SHP77 (cell line): ENCODE measurements at regions not wholly inside any gene's neighbourhood (a gene's known extent, or its start where the extent isn't known, plus 50 kb on each side); places are given as distances from the start of the nearest gene placed in this dataset.

ENCODE experiments used
- DNase-seq, 2 experiments: peaks; one replicate each; lab custom pipeline; 2025; lab: John Stamatoyannopoulos, UW

GRCh38 chr9:95822583-95823431, 52.7 kb upstream of the ERCC6L2 start:
- no peak for DNase-seq

- DNase-seq, result no peak
Observed at GRCh38 chr9:95822015-95822414, 53.5 kb upstream of the ERCC6L2 start.

DNA sequence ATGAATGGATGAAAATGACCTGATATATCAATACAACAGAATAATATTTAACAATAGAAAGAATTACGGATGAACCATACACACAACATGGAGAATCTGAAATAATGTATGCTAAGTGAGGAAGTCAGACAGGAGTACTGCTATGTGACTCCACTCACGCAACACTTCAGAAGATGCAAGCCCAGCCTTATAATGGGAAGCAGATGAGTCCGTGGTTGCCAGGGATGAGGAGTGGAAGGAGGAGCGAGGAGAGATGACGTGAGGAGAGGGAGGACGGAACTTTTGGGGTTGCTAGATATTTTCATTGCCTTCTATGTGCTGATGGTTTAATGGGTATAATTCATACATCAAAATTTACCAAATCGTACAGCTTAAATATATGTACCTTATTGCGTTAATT, 55.4 kb upstream of the ERCC6L2 start:
- no peak for DNase-seq

GRCh38 chr9:95819636-95820035, 55.9 kb upstream of the ERCC6L2 start:
- no peak for DNase-seq

- DNase-seq, result no peak
Observed at GRCh38 chr9:95817205-95817604, 58.3 kb upstream of the ERCC6L2 start.

- no peak for DNase-seq
Observed at GRCh38 chr9:95816716-95817115, 58.8 kb upstream of the ERCC6L2 start.

DNA sequence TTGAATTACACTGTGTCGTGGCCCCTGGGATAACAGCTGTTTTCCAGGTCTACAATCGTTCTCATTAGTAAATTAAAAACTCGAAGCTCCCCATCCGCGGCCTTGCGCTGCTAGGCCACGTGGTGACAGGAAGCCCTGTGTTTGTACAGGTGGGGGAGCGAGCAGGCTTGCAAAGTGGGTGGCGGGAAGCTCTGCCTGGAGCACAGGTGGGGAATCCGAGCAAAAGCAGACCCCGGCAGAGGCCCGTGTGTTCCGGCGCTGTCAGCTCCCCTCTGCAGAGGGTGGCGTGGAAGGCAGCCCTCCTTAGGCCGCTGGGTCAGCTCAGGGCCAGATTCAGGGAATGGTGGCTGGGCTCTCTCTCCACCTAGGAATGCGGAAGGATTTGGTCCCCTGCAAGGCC, 59.5 kb upstream of the ERCC6L2 start:
- no peak for DNase-seq

- DNase-seq, result no peak
Observed at GRCh38 chr9:95815133-95815532, 60.4 kb upstream of the ERCC6L2 start.

GRCh38 chr9:95813923-95814322, 61.6 kb upstream of the ERCC6L2 start:
- DNase-seq, result no peak

DNA sequence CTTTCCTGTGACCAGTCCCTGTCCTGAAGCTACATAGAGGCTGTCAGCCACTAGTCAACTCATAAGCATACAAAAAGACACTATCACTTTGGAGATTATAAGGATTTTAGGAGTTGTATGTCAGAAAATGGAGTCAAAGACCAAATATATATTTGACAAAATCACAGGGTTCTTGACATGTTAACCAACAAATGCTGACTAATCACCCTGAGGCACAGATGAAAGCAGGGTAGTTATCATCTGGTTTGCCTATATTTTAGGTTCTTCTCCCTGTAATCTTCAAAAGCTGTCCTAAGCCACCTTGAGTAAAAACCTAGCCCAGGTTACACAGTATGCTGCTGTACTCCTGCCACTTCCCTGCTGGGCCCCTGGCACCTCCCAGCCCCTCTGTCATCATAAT, 64.7 kb upstream of the ERCC6L2 start:
- DNase-seq, result no peak

DNA sequence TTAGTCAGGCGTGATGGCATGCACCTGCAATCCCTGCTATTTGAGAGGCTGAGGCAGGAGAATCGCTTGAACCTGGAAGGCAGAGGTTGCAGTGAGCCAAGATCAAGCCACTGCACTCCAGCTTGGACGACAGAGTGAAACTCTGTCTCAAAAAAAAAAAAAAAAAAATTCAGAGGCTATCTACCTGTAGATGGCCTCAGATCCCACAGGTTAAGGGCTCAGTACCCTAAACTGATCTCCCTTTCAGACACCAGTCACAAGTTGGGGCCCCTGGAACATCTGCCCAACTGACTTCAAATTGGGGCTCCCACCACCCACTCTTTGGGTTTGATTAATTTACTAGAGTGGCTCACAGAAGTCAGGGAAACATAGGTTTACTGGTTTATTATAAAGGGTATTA, 65.4 kb upstream of the ERCC6L2 start:
- no peak for DNase-seq

DNA sequence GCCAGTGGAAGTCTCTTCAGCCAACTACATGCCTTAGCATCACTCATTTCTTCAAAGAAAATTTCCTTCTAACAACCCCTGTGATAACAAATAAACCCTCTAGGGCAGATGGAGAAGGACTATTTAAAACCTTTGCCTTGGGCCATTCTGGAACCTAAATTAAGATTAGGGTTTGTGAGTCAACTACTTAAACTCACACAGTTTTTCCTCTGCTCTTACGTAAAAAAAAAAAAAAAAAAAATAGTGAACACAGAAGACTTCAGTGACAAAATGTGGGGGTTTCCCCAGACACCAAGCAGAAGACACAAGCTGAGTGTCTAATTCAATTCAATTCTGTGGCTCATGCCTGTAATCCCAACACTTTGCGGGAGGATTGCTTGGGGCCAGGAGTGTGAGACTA, 65.8 kb upstream of the ERCC6L2 start:
- no peak for DNase-seq

DNA sequence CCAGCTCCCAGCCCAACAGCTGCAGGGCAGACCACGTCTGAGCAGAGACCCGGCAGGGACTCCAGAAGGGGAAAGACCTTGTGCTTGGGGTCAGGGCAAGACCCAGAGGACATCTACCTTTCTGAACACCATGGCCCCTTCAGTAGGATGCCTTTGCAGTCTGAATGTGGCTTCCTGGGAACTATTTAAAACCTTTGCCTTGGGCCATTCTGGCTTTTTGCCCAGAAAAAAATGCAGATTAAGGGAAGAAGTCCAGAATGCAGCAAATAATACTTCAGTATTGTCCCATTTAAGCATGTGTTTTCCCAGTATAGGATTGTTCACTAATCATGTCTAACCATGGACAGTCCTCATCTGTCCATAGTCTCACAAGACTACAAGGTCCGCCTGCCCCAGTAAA, 67.5 kb upstream of the ERCC6L2 start:
- no peak for DNase-seq

GRCh38 chr9:95807326-95807947, 68.1 kb upstream of the ERCC6L2 start:
- no peak for DNase-seq

DNA sequence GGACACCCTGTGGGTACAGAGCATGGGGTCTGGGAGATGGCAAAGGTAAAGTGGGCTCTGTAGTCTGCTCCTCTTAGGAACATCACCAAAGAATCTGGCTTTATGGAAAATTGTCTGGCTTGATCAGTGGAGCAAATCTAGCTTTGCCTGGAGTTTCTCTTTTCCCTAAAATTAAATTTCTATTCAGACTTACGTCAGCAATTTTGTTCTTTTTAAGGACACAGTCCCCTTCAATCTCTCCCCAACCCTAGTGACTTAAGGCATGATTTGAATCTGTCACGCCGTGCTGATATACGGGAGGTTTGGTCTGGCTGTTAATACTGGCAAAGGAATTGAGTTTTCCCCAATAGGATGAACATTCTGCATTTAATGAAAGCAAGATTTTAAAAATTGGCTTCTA, 72.3 kb upstream of the ERCC6L2 start:
- DNase-seq, result no peak

GRCh38 chr9:95801797-95802196, 73.7 kb upstream of the ERCC6L2 start:
- no peak for DNase-seq

- peak; percentile 85 to 89 for DNase-seq
Observed at GRCh38 chr9:95796029-95796428, 79.5 kb upstream of the ERCC6L2 start.

DNA sequence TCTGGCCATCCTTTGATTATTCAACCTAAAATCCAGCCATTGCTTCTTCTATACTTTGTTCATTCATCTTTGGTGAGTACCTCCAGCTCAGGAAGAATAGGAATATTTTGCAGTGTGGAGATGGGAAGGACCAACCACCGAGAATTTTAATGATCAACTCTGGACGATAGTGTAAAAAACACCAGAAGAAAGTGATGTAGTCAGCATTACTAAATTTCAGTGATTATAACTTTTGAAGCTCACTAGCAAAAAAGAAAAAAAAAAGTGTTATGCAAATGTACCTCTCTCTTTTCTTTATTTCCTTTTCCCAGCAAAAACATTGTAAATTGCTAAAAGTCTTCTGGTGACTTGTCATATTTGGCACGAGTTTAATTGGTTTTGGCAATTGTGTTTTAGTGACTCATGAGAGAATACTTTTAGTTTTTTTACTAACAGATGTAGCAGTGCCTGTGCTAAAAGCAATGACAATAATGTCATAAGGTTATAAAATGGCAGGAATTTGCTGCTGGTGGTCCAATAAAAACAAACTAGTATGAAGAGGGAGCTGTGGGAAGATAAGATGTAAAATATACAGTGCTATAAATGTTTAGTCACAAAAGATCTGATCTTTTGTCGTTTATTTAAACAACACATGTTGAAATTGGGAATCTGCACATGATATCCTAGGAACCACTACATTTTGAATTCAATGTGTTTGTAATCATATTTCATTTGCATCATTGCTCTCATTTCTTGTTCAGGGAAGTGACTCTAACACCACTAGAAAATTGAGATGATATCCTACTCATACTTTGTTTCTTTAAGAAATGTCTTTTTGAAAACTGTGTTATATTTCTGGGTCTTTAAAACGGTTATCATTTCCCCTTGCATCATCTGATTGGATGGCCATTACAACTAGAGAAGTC, 81.3 kb upstream of the ERCC6L2 start:
- no peak for DNase-seq

- no peak for DNase-seq
Observed at GRCh38 chr9:95791695-95792094, 83.8 kb upstream of the ERCC6L2 start.

- no peak for DNase-seq
Observed at GRCh38 chr9:95791286-95791685, 84.2 kb upstream of the ERCC6L2 start.

- no peak for DNase-seq
Observed at GRCh38 chr9:95788521-95788991, 86.9 kb upstream of the ERCC6L2 start.

- DNase-seq, result no peak
Observed at GRCh38 chr9:95788021-95788420, 87.5 kb upstream of the ERCC6L2 start.

GRCh38 chr9:95785209-95785608, 90.3 kb upstream of the ERCC6L2 start:
- DNase-seq, result no peak
